ENCODE measurements at regions not wholly inside any gene's neighbourhood (a gene's known extent, or its start where the extent isn't known, plus 50 kb on each side); places are given as distances from the start of the nearest gene placed in this dataset.

- no peak overlapping the region for H3K4me3 ChIP-seq
- 50 to 64% methylated on average over 5 of the region's 5 CpGs for WGBS, 2 donors
- no peaks in the 10 kb centered on the region for H3K9me3 ChIP-seq
- DNase-seq = no peak
- no peaks in the 10 kb centered on the region for H3K27me3 ChIP-seq
- no peaks in the 10 kb centered on the region for H3K4me1 ChIP-seq
- TF ChIP-seq, protein P1, sequence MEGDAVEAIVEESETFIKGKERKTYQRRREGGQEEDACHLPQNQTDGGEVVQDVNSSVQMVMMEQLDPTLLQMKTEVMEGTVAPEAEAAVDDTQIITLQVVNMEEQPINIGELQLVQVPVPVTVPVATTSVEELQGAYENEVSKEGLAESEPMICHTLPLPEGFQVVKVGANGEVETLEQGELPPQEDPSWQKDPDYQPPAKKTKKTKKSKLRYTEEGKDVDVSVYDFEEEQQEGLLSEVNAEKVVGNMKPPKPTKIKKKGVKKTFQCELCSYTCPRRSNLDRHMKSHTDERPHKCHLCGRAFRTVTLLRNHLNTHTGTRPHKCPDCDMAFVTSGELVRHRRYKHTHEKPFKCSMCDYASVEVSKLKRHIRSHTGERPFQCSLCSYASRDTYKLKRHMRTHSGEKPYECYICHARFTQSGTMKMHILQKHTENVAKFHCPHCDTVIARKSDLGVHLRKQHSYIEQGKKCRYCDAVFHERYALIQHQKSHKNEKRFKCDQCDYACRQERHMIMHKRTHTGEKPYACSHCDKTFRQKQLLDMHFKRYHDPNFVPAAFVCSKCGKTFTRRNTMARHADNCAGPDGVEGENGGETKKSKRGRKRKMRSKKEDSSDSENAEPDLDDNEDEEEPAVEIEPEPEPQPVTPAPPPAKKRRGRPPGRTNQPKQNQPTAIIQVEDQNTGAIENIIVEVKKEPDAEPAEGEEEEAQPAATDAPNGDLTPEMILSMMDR (IDR thresholded peaks at IDR 0.05) = no peak
- no peak for TF ChIP-seq POLR2A (IDR thresholded peaks at IDR 0.05)
- no peak overlapping the region for H3K27ac ChIP-seq
- no peaks in the 10 kb centered on the region for H3K36me3 ChIP-seq (ENCODE audit: low read depth, missing control alignments)
- intact Hi-C loops (cut with DNase I; ENCODE audit: low total_unique reads) = no loop called here
Observed at GRCh38 chr7:46537191-46537905, 616.3 kb upstream of the IGFBP3 start.

DNA sequence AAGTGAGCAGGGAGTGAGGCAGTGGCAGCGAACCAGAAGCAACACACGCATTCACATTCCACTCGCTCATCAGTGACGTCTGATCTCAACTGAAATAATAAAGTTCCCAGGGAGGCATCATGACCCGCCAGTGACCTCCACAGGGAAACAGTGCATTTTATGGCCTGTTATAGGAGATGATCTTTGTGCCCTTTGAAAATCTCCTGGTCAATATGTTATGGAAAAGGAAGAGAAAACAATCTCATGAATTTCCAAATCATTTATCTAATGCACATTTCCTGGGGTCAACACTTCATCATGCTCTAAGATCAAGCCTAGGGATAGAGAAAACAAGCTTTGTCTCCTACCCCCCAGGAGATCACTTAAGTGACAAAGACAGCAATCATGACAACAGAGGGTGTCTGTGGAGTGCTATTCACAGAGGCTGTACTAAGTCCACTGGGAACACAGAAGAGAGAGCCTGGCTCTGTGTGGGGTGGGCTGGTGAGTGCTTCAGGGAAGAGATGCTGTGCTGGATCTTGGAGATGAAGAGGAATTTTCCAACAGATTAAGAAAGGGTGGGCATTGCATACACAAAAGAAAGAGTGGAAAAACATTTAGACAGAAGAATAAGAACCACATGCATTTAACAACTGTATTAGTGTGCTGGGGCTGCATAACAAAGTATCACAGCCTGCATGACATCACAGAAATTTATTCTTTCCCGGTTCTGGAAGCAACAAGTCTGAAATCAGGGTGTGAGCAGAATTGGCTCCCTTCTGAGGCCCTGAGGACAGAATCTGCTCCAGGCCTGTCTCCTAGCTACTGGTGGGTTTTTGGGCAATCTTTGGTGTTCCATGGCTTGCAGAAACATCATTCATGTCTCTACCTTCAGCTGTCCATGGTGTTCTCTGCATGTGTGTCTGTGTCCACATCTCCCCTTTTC, 613.9 kb upstream of the IGFBP3 start:
- TF ChIP-seq POLR2A (IDR thresholded peaks at IDR 0.05) = no peak
- intact Hi-C loops (cut with DNase I; ENCODE audit: low total_unique reads) = no loop called here
- H3K27ac ChIP-seq = no peak overlapping the region

DNA sequence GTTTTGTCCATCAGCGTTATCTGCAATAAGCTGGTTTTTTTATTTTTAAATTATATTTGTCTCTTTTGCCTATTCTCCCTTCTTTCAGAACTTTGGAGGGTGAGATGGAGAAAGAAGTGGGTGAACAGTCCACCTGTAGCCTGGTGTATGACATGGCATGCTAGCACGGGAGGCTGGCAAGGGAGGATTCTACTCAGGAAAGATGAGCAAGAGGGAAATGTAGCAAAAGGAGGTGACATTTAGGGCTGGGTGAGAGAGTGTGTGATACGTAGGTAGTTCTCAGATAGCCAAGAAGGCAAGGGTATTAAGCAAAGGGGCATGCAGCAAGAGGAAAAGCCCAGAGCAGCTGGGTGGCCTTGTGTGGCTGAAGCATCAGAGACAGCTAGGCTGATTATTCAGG, 612.9 kb upstream of the IGFBP3 start:
- no peaks in the 10 kb centered on the region for H3K9me3 ChIP-seq
- H3K36me3 ChIP-seq (ENCODE audit: low read depth, missing control alignments) = no peaks in the 10 kb centered on the region
- no peak overlapping the region for H3K4me3 ChIP-seq
- DNase-seq = no peak
- H3K27ac ChIP-seq = no peak overlapping the region
- no peak for TF ChIP-seq POLR2A (IDR thresholded peaks at IDR 0.05)
- TF ChIP-seq, protein P1 (IDR thresholded peaks at IDR 0.05) = no peak
- intact Hi-C loops (cut with DNase I; ENCODE audit: low total_unique reads) = no loop called here
- 91 to 92% methylated on average over 3 of the region's 3 CpGs for WGBS, 2 donors
- no peaks in the 10 kb centered on the region for H3K27me3 ChIP-seq
- no peaks in the 10 kb centered on the region for H3K4me1 ChIP-seq

More for the DNA sequence above, 613.9 kb upstream of the IGFBP3 start:
- Histone ChIP-seq H3K4me1 (no peaks in the 10 kb centered on the region), H3K36me3 (ENCODE audit: low read depth, missing control alignments) (no peaks in the 10 kb centered on the region), H3K9me3 (no peaks in the 10 kb centered on the region), H3K4me3 (no peak overlapping the region), H3K27me3 (no peaks in the 10 kb centered on the region)
- 74 to 75% methylated on average over 6 of the region's 6 CpGs for whole genome bisulfite sequencing, 2 donors
- DNase-seq = no peak

- Histone ChIP-seq H3K27me3 (no peaks in the 10 kb centered on the region), H3K27ac (no peak overlapping the region), H3K4me3 (no peak overlapping the region), H3K9me3 (no peaks in the 10 kb centered on the region), H3K36me3 (ENCODE audit: low read depth, missing control alignments) (no peaks in the 10 kb centered on the region), H3K4me1 (no peaks in the 10 kb centered on the region)
- TF ChIP-seq, protein P1 (IDR thresholded peaks at IDR 0.05) = no peak
- no peak for TF ChIP-seq POLR2A (IDR thresholded peaks at IDR 0.05)
- intact Hi-C loops (cut with DNase I; ENCODE audit: low total_unique reads) = no loop called here
- WGBS, 2 donors = 82 to 87% methylated on average over 2 of the region's 2 CpGs
- no peak for DNase-seq
Observed at GRCh38 chr7:46532571-46532970, 611.5 kb upstream of the IGFBP3 start.

DNA sequence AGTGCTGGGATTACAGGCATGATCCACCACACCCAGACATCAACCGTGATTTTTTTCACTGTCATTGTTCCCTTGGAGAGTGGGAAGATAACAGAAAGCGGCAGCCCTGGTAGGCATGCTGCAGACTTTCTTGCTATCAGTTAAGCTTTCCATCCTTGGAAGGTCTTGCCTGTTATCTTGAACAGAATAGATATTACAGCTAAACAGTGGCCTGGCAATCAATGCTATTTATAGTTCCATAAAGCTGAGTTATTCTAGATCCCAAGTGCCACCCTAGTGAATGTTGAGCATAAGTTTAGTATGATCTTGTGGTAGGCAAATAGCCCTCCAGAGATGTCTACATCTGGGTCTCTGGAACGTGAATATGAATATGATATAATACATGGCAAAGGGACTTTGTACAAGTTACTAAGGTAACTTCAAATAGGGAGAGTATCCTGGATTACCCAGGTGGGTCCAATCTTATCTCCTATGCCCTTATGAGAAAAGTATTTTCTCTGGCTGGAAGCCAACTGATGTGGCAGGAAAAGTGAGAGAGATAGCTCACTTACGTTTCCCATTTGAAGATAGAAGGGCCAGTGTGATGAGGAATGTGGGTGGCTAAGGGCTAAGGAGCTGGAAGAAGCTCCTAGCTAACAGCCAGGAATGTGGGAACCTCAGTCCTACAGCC, 609.1 kb upstream of the IGFBP3 start:
- no peak overlapping the region for H3K27ac ChIP-seq
- H3K36me3 ChIP-seq (ENCODE audit: low read depth, missing control alignments) = no peaks in the 10 kb centered on the region
- TF ChIP-seq, protein P1 (IDR thresholded peaks at IDR 0.05) = no peak
- TF ChIP-seq POLR2A (IDR thresholded peaks at IDR 0.05) = no peak
- no peaks in the 10 kb centered on the region for H3K9me3 ChIP-seq
- intact Hi-C loops (cut with DNase I; ENCODE audit: low total_unique reads) = no loop called here
- WGBS, 2 donors = 73 to 85% methylated on average over 4 of the region's 4 CpGs
- no peak overlapping the region for H3K4me3 ChIP-seq
- no peak for DNase-seq
- H3K4me1 ChIP-seq = no peaks in the 10 kb centered on the region
- H3K27me3 ChIP-seq = no peaks in the 10 kb centered on the region
